B cell (primary cell): ENCODE measurements at regions not wholly inside any gene's neighbourhood (a gene's known extent, or its start where the extent isn't known, plus 50 kb on each side); places are given as distances from the start of the nearest gene placed in this dataset.

Experiments
- EZH2 ChIP-seq: IDR thresholded peaks from 2 replicates; pipeline ENCODE4 v1.6.1; 2012; ENCODE audit warnings: borderline replicate concordance, low read depth, mild to moderate bottlenecking, moderate library complexity, low read length; ENCODE audit not compliant: insufficient read depth, poor library complexity, severe bottlenecking
- TF ChIP-seq, protein P1 (sequence below): fragments of 200-600 bp; IDR thresholded peaks from one replicate; pipeline ENCODE4 v1.8.0; 2022; ENCODE audit warnings: antibody characterized with exemption, mild to moderate bottlenecking

GRCh38 chr3:111476701-111477100 lies 65.3 kb upstream of the CD96 start:
- TF ChIP-seq, protein P1, sequence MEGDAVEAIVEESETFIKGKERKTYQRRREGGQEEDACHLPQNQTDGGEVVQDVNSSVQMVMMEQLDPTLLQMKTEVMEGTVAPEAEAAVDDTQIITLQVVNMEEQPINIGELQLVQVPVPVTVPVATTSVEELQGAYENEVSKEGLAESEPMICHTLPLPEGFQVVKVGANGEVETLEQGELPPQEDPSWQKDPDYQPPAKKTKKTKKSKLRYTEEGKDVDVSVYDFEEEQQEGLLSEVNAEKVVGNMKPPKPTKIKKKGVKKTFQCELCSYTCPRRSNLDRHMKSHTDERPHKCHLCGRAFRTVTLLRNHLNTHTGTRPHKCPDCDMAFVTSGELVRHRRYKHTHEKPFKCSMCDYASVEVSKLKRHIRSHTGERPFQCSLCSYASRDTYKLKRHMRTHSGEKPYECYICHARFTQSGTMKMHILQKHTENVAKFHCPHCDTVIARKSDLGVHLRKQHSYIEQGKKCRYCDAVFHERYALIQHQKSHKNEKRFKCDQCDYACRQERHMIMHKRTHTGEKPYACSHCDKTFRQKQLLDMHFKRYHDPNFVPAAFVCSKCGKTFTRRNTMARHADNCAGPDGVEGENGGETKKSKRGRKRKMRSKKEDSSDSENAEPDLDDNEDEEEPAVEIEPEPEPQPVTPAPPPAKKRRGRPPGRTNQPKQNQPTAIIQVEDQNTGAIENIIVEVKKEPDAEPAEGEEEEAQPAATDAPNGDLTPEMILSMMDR = no peak
- TF ChIP-seq EZH2 = no peak
